ENCODE measurements at regions not wholly inside any gene's neighbourhood (a gene's known extent, or its start where the extent isn't known, plus 50 kb on each side); places are given as distances from the start of the nearest gene placed in this dataset.

DNA sequence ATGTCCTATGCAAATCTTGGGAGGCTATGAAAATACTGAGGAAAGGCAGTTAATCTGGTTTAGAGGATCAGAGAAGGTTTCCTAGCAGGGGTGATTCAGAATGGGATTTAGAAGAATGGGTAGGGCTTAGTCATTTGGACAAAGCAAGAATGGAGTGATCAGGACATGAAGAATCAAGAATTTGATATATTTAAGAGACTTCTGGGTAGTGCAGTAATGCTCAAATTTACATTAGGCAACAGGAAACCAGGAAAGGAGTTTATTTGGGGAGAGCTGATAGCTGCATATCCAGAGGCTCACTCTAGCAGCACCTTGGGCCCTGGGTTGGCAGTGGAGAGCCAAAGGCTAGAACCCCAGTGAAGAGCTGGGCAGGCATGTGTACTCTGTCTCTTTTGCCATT, 78.9 kb upstream of the PAPPA start:
- TF ChIP-seq, protein P1, sequence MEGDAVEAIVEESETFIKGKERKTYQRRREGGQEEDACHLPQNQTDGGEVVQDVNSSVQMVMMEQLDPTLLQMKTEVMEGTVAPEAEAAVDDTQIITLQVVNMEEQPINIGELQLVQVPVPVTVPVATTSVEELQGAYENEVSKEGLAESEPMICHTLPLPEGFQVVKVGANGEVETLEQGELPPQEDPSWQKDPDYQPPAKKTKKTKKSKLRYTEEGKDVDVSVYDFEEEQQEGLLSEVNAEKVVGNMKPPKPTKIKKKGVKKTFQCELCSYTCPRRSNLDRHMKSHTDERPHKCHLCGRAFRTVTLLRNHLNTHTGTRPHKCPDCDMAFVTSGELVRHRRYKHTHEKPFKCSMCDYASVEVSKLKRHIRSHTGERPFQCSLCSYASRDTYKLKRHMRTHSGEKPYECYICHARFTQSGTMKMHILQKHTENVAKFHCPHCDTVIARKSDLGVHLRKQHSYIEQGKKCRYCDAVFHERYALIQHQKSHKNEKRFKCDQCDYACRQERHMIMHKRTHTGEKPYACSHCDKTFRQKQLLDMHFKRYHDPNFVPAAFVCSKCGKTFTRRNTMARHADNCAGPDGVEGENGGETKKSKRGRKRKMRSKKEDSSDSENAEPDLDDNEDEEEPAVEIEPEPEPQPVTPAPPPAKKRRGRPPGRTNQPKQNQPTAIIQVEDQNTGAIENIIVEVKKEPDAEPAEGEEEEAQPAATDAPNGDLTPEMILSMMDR (IDR thresholded peaks at IDR 0.05) = no peak
- Histone ChIP-seq H3K9me3 (no peaks in the 10 kb centered on the region), H3K27ac (no peak overlapping the region), H3K27me3 (no peaks in the 10 kb centered on the region), H3K4me1 (no peaks in the 10 kb centered on the region), H3K4me3 (no peak overlapping the region), H3K36me3 (no peaks in the 10 kb centered on the region)
- no peak for ATAC-seq
- no peak for DNase-seq
- intact Hi-C loops (cut with DNase I) = no loop called here

DNA sequence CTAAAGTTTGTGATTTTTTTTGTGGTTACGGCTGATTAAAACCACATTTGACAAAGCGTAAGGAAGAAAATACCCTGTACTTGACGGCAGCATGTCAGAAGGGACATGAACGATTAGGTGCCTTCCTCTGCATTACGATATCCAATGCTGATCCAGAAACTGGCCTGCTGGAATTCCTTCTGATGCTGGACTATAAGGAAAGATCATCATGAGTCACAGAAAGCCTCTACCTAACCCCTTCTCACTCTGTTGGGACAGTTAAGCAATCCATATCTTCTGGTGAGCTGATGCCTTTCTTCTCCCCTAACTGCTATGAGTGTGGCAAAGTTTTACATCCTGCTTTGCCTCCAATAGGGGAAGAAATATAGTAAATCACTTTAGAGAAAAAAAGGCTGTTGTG, 78.4 kb upstream of the PAPPA start:
- no peaks in the 10 kb centered on the region for H3K27me3 ChIP-seq
- H3K36me3 ChIP-seq = no peaks in the 10 kb centered on the region
- H3K9me3 ChIP-seq = no peaks in the 10 kb centered on the region
- H3K4me1 ChIP-seq = no peaks in the 10 kb centered on the region
- intact Hi-C loops (cut with DNase I) = no loop called here
- ATAC-seq (no peak), DNase-seq (no peak)
- no peak overlapping the region for H3K27ac ChIP-seq
- no peak overlapping the region for H3K4me3 ChIP-seq
- TF ChIP-seq, protein P1 (IDR thresholded peaks at IDR 0.05) = no peak

DNA sequence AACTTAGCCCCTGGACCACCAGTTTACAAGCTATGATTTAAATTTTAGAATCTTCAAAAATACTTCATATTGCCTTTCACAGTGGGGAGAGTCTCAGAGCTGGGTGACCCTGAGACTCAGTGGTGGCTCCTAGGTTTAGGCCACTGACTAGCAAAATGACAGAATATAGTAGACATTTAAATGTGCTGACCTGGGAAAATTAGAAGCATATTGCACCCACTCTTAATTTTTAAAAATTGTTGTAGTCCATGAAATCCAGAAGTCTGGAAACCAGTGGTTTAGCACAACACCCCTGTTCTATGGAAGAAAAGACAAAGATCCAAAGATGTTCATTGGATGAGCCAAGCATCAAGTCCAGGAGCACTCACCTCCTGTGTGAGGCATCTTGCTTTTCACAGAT, 75.0 kb upstream of the PAPPA start:
- TF ChIP-seq, protein P1 (IDR thresholded peaks at IDR 0.05) = no peak
- ATAC-seq = no peak
- no peak overlapping the region for H3K4me3 ChIP-seq

DNA sequence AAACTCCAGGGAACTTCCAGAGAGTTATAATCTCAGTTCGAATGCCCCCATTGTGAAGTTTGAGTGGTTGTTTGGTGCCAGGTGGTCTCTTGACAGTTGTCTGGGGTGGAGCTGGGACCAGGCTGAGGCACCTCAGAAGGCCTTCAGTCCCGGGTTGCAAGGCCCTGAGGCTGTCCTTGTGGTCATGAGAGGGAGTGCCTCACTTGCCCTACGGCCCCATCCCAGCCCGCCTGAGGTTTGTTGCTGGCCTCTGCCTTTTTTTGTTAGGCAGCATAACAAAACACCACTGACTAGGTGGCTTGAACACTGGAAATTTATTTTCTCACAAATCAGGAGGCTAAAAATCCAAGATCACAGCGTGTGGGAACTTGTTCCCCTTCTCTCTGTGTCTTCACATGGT, 73.0 kb upstream of the PAPPA start:
- Histone ChIP-seq H3K4me3 (no peak overlapping the region), H3K27ac (no peak overlapping the region), H3K27me3 (no peaks in the 10 kb centered on the region), H3K36me3 (no peaks in the 10 kb centered on the region), H3K4me1 (no peaks in the 10 kb centered on the region), H3K9me3 (no peaks in the 10 kb centered on the region)
- ATAC-seq = no peak
- TF ChIP-seq, protein P1 (IDR thresholded peaks at IDR 0.05) = no peak
- DNase-seq = no peak
- intact Hi-C loops (cut with DNase I) = no loop called here

More for the DNA sequence above, 75.0 kb upstream of the PAPPA start:
- no peaks in the 10 kb centered on the region for H3K4me1 ChIP-seq
- DNase-seq = no peak
- no peaks in the 10 kb centered on the region for H3K36me3 ChIP-seq
- intact Hi-C loops (cut with DNase I) = no loop called here
- no peaks in the 10 kb centered on the region for H3K27me3 ChIP-seq
- no peak overlapping the region for H3K27ac ChIP-seq
- no peaks in the 10 kb centered on the region for H3K9me3 ChIP-seq

DNA sequence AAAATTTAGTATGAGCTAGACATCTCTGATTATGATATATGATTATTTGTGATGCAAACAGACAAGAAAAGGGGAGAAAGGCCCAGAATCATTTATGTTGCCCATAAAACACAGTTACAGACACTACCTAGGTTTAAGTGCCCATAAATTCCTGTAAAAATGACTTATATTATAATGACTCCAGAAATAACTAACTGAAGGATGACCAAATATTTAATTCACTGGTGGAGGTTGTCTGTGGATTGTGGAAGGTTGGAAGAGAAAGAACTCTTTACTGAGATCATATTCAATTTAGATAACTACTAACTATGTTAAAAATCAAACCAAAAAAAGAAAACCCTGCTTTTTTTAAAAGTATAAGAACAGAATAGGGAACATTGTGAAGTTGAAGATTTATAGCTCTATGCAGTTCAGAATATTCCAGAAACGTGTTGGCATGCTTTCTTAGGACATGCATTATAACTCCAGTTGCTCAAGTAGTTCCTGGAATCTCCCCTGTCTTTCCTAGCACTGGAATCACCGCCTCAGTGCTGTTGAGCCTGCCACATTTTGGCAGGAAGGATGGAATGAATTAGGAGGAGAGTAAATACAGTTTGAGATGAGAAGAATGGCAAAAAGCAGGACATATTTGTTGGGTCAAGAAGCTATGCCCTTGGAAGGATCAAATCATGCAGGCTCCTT, 72.0 kb upstream of the PAPPA start:
- Histone ChIP-seq H3K36me3 (no peaks in the 10 kb centered on the region), H3K27me3 (no peaks in the 10 kb centered on the region), H3K27ac (no peak overlapping the region), H3K4me1 (no peaks in the 10 kb centered on the region), H3K4me3 (no peak overlapping the region), H3K9me3 (no peaks in the 10 kb centered on the region)
- TF ChIP-seq, protein P1 (IDR thresholded peaks at IDR 0.05) = no peak
- no peak for DNase-seq
- no peak for ATAC-seq
- intact Hi-C loops (cut with DNase I) = no loop called here

DNA sequence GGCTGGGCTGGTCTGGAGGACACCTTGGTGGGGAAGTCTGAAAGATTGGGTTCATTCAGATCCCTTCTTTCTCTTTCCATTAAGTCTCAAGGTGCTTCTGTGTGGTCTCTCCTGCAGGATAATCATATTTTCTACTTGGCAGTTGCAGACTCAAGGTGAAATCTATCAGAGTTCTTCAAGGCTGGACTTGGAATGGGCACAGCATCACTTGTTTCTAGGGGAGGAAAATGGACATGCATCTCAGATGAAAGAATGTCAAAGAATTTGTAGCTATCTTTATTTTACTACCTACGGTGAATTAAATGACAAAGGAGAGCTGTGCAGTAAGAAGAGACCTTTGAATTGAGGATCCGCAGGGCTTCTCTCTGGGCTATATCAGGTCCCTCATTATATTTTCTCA, 69.8 kb upstream of the PAPPA start:
- no peak overlapping the region for H3K27ac ChIP-seq

More for the DNA sequence above, 69.8 kb upstream of the PAPPA start:
- no peaks in the 10 kb centered on the region for H3K36me3 ChIP-seq
- TF ChIP-seq, protein P1 (IDR thresholded peaks at IDR 0.05) = no peak
- intact Hi-C loops (cut with DNase I) = no loop called here
- no peak for DNase-seq
- H3K27me3 ChIP-seq = no peaks in the 10 kb centered on the region
- ATAC-seq = no peak
- peaks cover 13% of the 10 kb centered on the region for H3K4me1 ChIP-seq
- H3K9me3 ChIP-seq = no peaks in the 10 kb centered on the region
- no peak overlapping the region for H3K4me3 ChIP-seq

Data from upper lobe of right lung (tissue), 1 donor.